ENCODE measurements at regions not wholly inside any gene's neighbourhood (a gene's known extent, or its start where the extent isn't known, plus 50 kb on each side); places are given as distances from the start of the nearest gene placed in this dataset.

DNA sequence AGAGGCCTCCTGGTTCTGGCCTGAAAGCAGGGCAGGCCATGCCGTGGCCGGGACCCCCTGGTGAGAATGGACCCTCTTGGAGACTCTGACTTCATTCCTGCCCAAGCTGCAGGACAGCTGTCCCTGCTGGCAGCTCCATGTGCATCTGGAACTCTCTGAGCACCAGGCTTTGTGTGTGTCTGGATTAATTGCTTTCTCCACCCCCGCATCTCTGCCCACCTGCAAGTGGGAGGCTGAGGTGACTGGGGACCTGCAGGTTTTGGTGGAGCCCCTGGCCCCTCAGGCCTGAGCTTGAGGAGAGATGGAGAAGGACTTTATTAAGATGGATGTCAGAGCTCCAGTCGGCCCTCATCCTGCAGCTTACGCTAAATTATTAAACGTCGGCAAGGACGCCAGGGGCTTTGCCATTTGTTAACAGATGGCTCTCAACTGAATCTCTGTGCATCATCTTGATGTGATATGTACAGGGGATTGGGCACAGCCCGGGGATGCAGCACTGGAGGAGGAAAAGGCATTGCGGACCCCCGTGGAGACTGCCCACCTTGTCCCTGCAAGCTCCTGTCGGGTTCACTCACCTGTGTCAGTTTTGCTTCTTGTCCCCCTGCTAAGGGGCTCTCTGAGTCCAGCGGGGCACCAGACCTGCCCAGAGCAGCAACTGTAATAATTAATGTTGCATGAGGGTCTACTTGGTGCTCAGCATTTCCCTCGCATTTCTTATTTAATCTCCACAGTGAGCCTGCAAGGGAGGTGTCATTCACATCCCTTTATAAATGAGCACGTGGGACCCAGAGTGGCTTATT lies 154.1 kb upstream of the RPL38 start:
- Mint-ChIP-seq H3K9me3 (no peaks in the 10 kb centered on the region), H3K27ac (no peak overlapping the region), H3K27me3 (peaks cover 46% of the 10 kb centered on the region), H3K36me3 (ENCODE audit: low read depth) (no peaks in the 10 kb centered on the region), H3K4me3 (no peak overlapping the region), H3K4me1 (ENCODE audit: low read depth) (no peaks in the 10 kb centered on the region)
- ChIA-PET CTCF (no interaction called here), POLR2A (interaction anchor here (1.2 kb wide), 1 partner anchor 19 kb away, joined by 3 read pairs; no protein-coding TSS in a partner anchor)
- H3K27ac ChIP-seq (ENCODE audit: low read depth in 1 of 2, low read length in 2 of 2), result no peak overlapping the region
- TF ChIP-seq, protein P1, sequence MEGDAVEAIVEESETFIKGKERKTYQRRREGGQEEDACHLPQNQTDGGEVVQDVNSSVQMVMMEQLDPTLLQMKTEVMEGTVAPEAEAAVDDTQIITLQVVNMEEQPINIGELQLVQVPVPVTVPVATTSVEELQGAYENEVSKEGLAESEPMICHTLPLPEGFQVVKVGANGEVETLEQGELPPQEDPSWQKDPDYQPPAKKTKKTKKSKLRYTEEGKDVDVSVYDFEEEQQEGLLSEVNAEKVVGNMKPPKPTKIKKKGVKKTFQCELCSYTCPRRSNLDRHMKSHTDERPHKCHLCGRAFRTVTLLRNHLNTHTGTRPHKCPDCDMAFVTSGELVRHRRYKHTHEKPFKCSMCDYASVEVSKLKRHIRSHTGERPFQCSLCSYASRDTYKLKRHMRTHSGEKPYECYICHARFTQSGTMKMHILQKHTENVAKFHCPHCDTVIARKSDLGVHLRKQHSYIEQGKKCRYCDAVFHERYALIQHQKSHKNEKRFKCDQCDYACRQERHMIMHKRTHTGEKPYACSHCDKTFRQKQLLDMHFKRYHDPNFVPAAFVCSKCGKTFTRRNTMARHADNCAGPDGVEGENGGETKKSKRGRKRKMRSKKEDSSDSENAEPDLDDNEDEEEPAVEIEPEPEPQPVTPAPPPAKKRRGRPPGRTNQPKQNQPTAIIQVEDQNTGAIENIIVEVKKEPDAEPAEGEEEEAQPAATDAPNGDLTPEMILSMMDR (IDR thresholded peaks at IDR 0.05), result no peak
- intact Hi-C loops (cut with DNase I, micrococcal nuclease), result no loop called here
- H3K4me1 ChIP-seq (ENCODE audit: insufficient read depth, low read length), result no peaks in the 10 kb centered on the region
- no peak for DNase-seq
- ATAC-seq (ENCODE audit: poor library complexity), result no peak
- no peak overlapping the region for H3K4me3 ChIP-seq (ENCODE audit: low read length)
- no peaks in the 10 kb centered on the region for H3K9me3 ChIP-seq (ENCODE audit: control insufficient read depth in 1 of 2, insufficient read depth in 1 of 2, low read length in 2 of 2)
- H3K27me3 ChIP-seq (ENCODE audit: control insufficient read depth in 1 of 2, insufficient read depth in 2 of 2, low read length in 2 of 2), result peaks cover 0 to 6% of the 10 kb centered on the region in 2 experiments
- no peaks in the 10 kb centered on the region for H3K36me3 ChIP-seq (ENCODE audit: insufficient read depth, low read length)

DNA sequence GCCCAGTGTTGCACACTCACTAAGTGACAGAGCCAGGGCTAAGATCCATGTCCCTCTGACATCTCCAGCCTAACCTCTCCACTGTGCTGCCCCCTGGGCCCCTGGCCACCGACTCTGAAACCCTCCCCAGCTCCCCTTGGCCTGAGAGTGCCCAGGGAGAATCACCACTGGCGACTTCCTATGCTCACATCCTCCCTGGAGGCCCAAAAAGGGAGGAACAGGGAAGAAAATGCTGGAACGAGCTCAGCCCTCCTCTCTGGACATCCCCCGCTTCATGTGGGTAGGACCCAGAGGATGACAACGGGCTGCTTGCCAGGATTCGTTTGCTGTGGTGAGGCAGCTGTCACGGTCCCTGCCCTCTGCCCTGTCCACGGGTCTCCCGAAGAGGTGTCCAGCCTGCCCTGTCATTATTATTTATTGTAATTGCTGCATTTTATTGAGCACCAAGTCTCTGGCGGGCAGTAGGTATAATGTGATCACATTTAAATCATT lies 153.5 kb upstream of the RPL38 start:
- POLR2A ChIA-PET, result no interaction called here

GRCh38 chr17:74051348-74051747 lies 152.1 kb upstream of the RPL38 start:
- ChIA-PET POLR2A (no interaction called here), CTCF (interaction anchor here (0.6 kb wide), 1 partner anchor 383 kb away, joined by 3 read pairs; no protein-coding TSS in a partner anchor)
- ATAC-seq (ENCODE audit: poor library complexity), result no peak
- TF ChIP-seq, protein P1 (IDR thresholded peaks at IDR 0.05), result no peak
- Histone ChIP-seq H3K36me3 (ENCODE audit: insufficient read depth, low read length) (no peaks in the 10 kb centered on the region), H3K4me1 (ENCODE audit: insufficient read depth, low read length) (no peaks in the 10 kb centered on the region), H3K9me3 (ENCODE audit: control insufficient read depth in 1 of 2, insufficient read depth in 1 of 2, low read length in 2 of 2) (no peaks in the 10 kb centered on the region), H3K27ac (ENCODE audit: low read depth in 1 of 2, low read length in 2 of 2) (no peak overlapping the region), H3K27me3 (ENCODE audit: control insufficient read depth in 1 of 2, insufficient read depth in 2 of 2, low read length in 2 of 2) (peaks cover 0 to 6% of the 10 kb centered on the region in 2 experiments), H3K4me3 (ENCODE audit: low read length) (no peak overlapping the region)
- Mint-ChIP-seq H3K27ac (no peak overlapping the region), H3K27me3 (peaks cover 50% of the 10 kb centered on the region), H3K4me3 (no peak overlapping the region), H3K4me1 (ENCODE audit: low read depth) (no peaks in the 10 kb centered on the region), H3K9me3 (no peaks in the 10 kb centered on the region), H3K36me3 (ENCODE audit: low read depth) (no peaks in the 10 kb centered on the region)
- no peak for DNase-seq
- intact Hi-C loops (cut with DNase I, micrococcal nuclease), result no loop called here

More for the DNA sequence above, 153.5 kb upstream of the RPL38 start:
- DNase-seq, result no peak
- no peak overlapping the region for H3K4me3 Mint-ChIP-seq
- H3K27me3 Mint-ChIP-seq, result peaks cover 52% of the 10 kb centered on the region
- Histone ChIP-seq H3K27ac (ENCODE audit: low read depth in 1 of 2, low read length in 2 of 2) (no peak overlapping the region), H3K27me3 (ENCODE audit: control insufficient read depth in 1 of 2, insufficient read depth in 2 of 2, low read length in 2 of 2) (peaks cover 0 to 6% of the 10 kb centered on the region in 2 experiments), H3K36me3 (ENCODE audit: insufficient read depth, low read length) (no peaks in the 10 kb centered on the region), H3K4me1 (ENCODE audit: insufficient read depth, low read length) (no peaks in the 10 kb centered on the region), H3K9me3 (ENCODE audit: control insufficient read depth in 1 of 2, insufficient read depth in 1 of 2, low read length in 2 of 2) (no peaks in the 10 kb centered on the region), H3K4me3 (ENCODE audit: low read length) (no peak overlapping the region)
- no peaks in the 10 kb centered on the region for H3K4me1 Mint-ChIP-seq (ENCODE audit: low read depth)
- CTCF ChIA-PET, result no interaction called here
- no peak for ATAC-seq (ENCODE audit: poor library complexity)
- TF ChIP-seq, protein P1 (IDR thresholded peaks at IDR 0.05), result no peak
- H3K27ac Mint-ChIP-seq, result no peak overlapping the region
- intact Hi-C loops (cut with DNase I, micrococcal nuclease), result no loop called here
- no peaks in the 10 kb centered on the region for H3K36me3 Mint-ChIP-seq (ENCODE audit: low read depth)
- no peaks in the 10 kb centered on the region for H3K9me3 Mint-ChIP-seq

Measured in CD4-positive, alpha-beta T cell (primary cell).